ENCODE measurements at regions not wholly inside any gene's neighbourhood (a gene's known extent, or its start where the extent isn't known, plus 50 kb on each side); places are given as distances from the start of the nearest gene placed in this dataset.
"Not testable (repeated sequence)": the region's sequence is repeated elsewhere in the genome, so short reads cannot be mapped to it uniquely, and the experiment has no call there.

- DNase-seq (ENCODE audit: low read depth): no peak
Observed at GRCh38 chr6:119728220-119728750, 378.7 kb upstream of the MAN1A1 start.

GRCh38 chr6:119727504-119728219 lies 378.1 kb upstream of the MAN1A1 start:
- no peak for DNase-seq (ENCODE audit: low read depth)

- not testable (repeated sequence) for DNase-seq (ENCODE audit: low read depth)
Observed at GRCh38 chr6:119726912-119727311, 377.4 kb upstream of the MAN1A1 start.

- no peak for DNase-seq (ENCODE audit: low read depth)
Observed at GRCh38 chr6:119726086-119726485, 376.5 kb upstream of the MAN1A1 start.

GRCh38 chr6:119720160-119720559 lies 370.6 kb upstream of the MAN1A1 start:
- DNase-seq (ENCODE audit: low read depth): peak; percentile 44

GRCh38 chr6:119717942-119718341 lies 368.4 kb upstream of the MAN1A1 start:
- DNase-seq (ENCODE audit: low read depth): no peak

- DNase-seq (ENCODE audit: low read depth): no peak
Observed at GRCh38 chr6:119716668-119717270, 367.2 kb upstream of the MAN1A1 start.

GRCh38 chr6:119713903-119714302 lies 364.3 kb upstream of the MAN1A1 start:
- no peak for DNase-seq (ENCODE audit: low read depth)

- no peak for DNase-seq (ENCODE audit: low read depth)
Observed at GRCh38 chr6:119686644-119687043, 337.1 kb upstream of the MAN1A1 start.

GRCh38 chr6:119686240-119686639 lies 336.7 kb upstream of the MAN1A1 start:
- no peak for DNase-seq (ENCODE audit: low read depth)

GRCh38 chr6:119683671-119684070 lies 334.1 kb upstream of the MAN1A1 start:
- no peak for DNase-seq (ENCODE audit: low read depth)

GRCh38 chr6:119683031-119683430 lies 333.5 kb upstream of the MAN1A1 start:
- DNase-seq (ENCODE audit: low read depth): no peak

GRCh38 chr6:119678961-119679360 lies 329.4 kb upstream of the MAN1A1 start:
- DNase-seq (ENCODE audit: low read depth): no peak

- no peak for DNase-seq (ENCODE audit: low read depth)
Observed at GRCh38 chr6:119677384-119677783, 327.8 kb upstream of the MAN1A1 start.

GRCh38 chr6:119676961-119677360 lies 327.4 kb upstream of the MAN1A1 start:
- peak; percentile 47 for DNase-seq (ENCODE audit: low read depth)

- peak; percentile 12 for DNase-seq (ENCODE audit: low read depth)
Observed at GRCh38 chr6:119676230-119676629, 326.7 kb upstream of the MAN1A1 start.

- DNase-seq (ENCODE audit: low read depth): no peak
Observed at GRCh38 chr6:119673741-119674140, 324.2 kb upstream of the MAN1A1 start.

- DNase-seq (ENCODE audit: low read depth): no peak
Observed at GRCh38 chr6:119672725-119673124, 323.2 kb upstream of the MAN1A1 start.

- DNase-seq (ENCODE audit: low read depth): peak; percentile 61
Observed at GRCh38 chr6:119671105-119671504, 321.5 kb upstream of the MAN1A1 start.

- DNase-seq (ENCODE audit: low read depth): peak; percentile 18
Observed at GRCh38 chr6:119669221-119669620, 319.7 kb upstream of the MAN1A1 start.

- DNase-seq (ENCODE audit: low read depth): not testable (repeated sequence)
Observed at GRCh38 chr6:119665432-119665831, 315.9 kb upstream of the MAN1A1 start.

- no peak for DNase-seq (ENCODE audit: low read depth)
Observed at GRCh38 chr6:119661628-119662027, 312.1 kb upstream of the MAN1A1 start.

- no peak for DNase-seq (ENCODE audit: low read depth)
Observed at GRCh38 chr6:119661078-119661477, 311.5 kb upstream of the MAN1A1 start.
